GM23248 (cell line): ENCODE measurements at regions not wholly inside any gene's neighbourhood (a gene's known extent, or its start where the extent isn't known, plus 50 kb on each side); places are given as distances from the start of the nearest gene placed in this dataset.

Experiments
- EZH2 ChIP-seq: fragments of 200-600 bp; sonication (generic); IDR thresholded peaks from 2 replicates; pipeline ENCODE4 v1.6.1; 2018; ENCODE audit warnings: antibody characterized with exemption, mild to moderate bottlenecking; ENCODE audit not compliant: insufficient read depth, poor library complexity, severe bottlenecking
- EZH2phosphoT487 ChIP-seq: fragments of 200-600 bp; sonication (generic); IDR thresholded peaks from 2 replicates; pipeline ENCODE4 v1.6.1; 2018; ENCODE audit warnings: antibody characterized with exemption, moderate library complexity, mild to moderate bottlenecking, low read depth; ENCODE audit not compliant: insufficient read depth

GRCh38 chr3:34668915-34669314, 870.5 kb downstream of the PDCD6IP start:
- TF ChIP-seq EZH2 (no peak), EZH2phosphoT487 (no peak)
